Activated B cell treated with CpG ODN at 0.5 μM for 24 hours (primary cell): ENCODE measurements at regions not wholly inside any gene's neighbourhood (a gene's known extent, or its start where the extent isn't known, plus 50 kb on each side); places are given as distances from the start of the nearest gene placed in this dataset.

Experiments
- ATAC-seq: fragments of 200-7000 bp; cut with Tn5 transposase; one replicate; pipeline ENCODE4 v1.10.0; 2021; ENCODE audit warnings: low read depth, mild to moderate bottlenecking, moderate library complexity
- CTCF ChIA-PET: fragments of 350-600 bp; sonication (Branson Sonifier 250); formaldehyde crosslinking; loops from one replicate; lab custom pipeline; 2021; ENCODE audit warnings: antibody characterized with exemption; lab: Charles Lee
- POLR2A ChIA-PET: fragments of 350-600 bp; sonication (Branson Sonifier 250); formaldehyde crosslinking; loops from one replicate; lab custom pipeline; 2021; ENCODE audit warnings: antibody characterized with exemption; lab: Charles Lee
- DNase-seq: peaks from one replicate; pipeline ENCODE4 v3.0.0; 2022
- H3K27ac Mint-ChIP-seq: one replicate; pipeline ENCODE4 v1.8.0; 2020; ENCODE audit warnings: mixed read lengths
- H3K27me3 Mint-ChIP-seq: one replicate; pipeline ENCODE4 v1.8.0; 2021; ENCODE audit warnings: mixed read lengths
- H3K36me3 Mint-ChIP-seq: one replicate; pipeline ENCODE4 v1.8.0; 2021; ENCODE audit warnings: low read depth, mixed read lengths
- H3K4me1 Mint-ChIP-seq: one replicate; pipeline ENCODE4 v1.8.0; 2021; ENCODE audit warnings: mixed read lengths
- H3K4me3 Mint-ChIP-seq: one replicate; pipeline ENCODE4 v1.8.0; 2020; ENCODE audit warnings: mild to moderate bottlenecking, mixed read lengths
- H3K9me3 Mint-ChIP-seq: one replicate; pipeline ENCODE4 v1.8.0; 2020; ENCODE audit warnings: mixed read lengths
- CTCF ChIP-seq: fragments of 200-600 bp; IDR thresholded peaks from one replicate; pipeline ENCODE4 v1.8.0; 2022; ENCODE audit warnings: antibody characterized with exemption, mild to moderate bottlenecking
- intact Hi-C: fragments of 100-400 bp; cut with micrococcal nuclease; formaldehyde crosslinking; loops from one replicate; pipeline ENCODE4 v1.15.1; 2024

DNA sequence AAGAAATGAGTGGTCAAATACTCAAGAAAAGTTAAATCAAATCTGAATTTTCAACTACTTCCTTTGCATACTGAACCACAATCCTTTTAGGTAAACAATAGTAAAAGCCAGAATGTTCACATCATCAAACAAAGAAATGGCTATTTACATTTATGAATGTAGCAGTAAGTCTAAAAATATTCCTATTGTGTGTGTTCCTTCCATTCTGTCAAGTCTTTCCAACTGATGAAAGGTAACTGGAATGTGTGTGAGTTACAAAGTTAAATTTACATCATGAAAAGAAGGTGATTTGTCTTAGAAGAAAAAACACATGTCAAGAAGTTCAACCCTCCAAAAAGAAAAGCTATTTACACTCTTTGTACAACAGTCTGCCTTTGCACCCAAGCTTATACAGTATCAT, 203.1 kb downstream of the SIPA1L2 start:
- H3K4me3 Mint-ChIP-seq = no peak overlapping the region
- H3K36me3 Mint-ChIP-seq = no peaks in the 10 kb centered on the region
- no peak overlapping the region for H3K27ac Mint-ChIP-seq
- intact Hi-C loops = no loop called here
- DNase-seq (no peak), ATAC-seq (no peak)
- no peaks in the 10 kb centered on the region for H3K9me3 Mint-ChIP-seq
- ChIA-PET POLR2A (no interaction called here), CTCF (no interaction called here)
- no peaks in the 10 kb centered on the region for H3K4me1 Mint-ChIP-seq
- H3K27me3 Mint-ChIP-seq = peaks cover 3% of the 10 kb centered on the region
- TF ChIP-seq CTCF = no peak

- ATAC-seq (no peak), DNase-seq (no peak)
- intact Hi-C loops = no loop called here
- Mint-ChIP-seq H3K4me3 (no peak overlapping the region), H3K27me3 (peaks cover 3% of the 10 kb centered on the region), H3K4me1 (no peaks in the 10 kb centered on the region), H3K9me3 (no peaks in the 10 kb centered on the region), H3K27ac (no peak overlapping the region), H3K36me3 (no peaks in the 10 kb centered on the region)
- ChIA-PET CTCF (no interaction called here), POLR2A (no interaction called here)
- no peak for TF ChIP-seq CTCF
These were observed 204.5 kb downstream of the SIPA1L2 start for GRCh38 chr1:232425421-232425820.

DNA sequence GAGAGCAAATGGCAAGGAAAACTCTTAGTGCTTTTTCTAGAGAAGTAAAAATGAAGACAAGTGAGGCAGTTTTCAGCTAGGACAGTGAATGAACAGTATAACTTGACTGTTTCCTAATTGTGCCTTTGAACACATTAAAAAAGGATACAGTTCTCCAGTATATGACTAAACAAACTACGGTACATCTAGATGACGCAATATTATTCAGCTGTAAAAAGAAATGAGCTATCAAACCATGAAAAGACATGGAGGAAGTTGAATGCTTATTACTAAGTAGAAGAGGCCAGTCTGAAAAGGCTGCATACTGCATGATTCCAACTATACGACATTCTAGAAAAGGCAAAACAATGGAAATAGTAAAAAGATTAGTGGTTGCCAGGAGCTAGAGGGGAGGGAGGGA, 206.3 kb downstream of the SIPA1L2 start:
- peaks cover 3% of the 10 kb centered on the region for H3K27me3 Mint-ChIP-seq
- no peaks in the 10 kb centered on the region for H3K9me3 Mint-ChIP-seq
- intact Hi-C loops = no loop called here
- no peaks in the 10 kb centered on the region for H3K4me1 Mint-ChIP-seq
- ChIA-PET POLR2A (no interaction called here), CTCF (no interaction called here)
- H3K4me3 Mint-ChIP-seq = no peak overlapping the region
- H3K27ac Mint-ChIP-seq = no peak overlapping the region
- TF ChIP-seq CTCF = no peak
- no peak for DNase-seq
- H3K36me3 Mint-ChIP-seq = no peaks in the 10 kb centered on the region
- no peak for ATAC-seq

DNA sequence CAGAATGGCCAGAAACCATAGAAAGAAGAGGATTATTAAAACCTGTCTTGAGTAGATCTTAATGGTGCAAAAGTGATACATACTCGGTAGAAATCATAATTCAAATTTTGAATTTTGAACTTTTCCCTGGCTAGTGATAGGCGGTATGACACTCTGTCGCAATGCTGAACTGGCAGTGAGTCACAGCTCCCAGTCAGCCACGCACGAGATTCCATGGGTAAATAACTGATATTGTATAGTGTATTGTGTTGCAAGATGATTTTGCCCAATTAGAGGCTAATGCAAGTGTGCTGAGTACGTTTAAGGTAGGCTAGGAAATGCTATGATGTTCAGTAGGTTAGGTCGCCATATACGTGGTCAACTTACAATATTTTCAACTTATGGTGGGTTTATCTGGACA, 207.0 kb downstream of the SIPA1L2 start:
- Mint-ChIP-seq H3K4me1 (no peaks in the 10 kb centered on the region), H3K36me3 (no peaks in the 10 kb centered on the region), H3K27me3 (peaks cover 3% of the 10 kb centered on the region), H3K4me3 (no peak overlapping the region), H3K27ac (no peak overlapping the region), H3K9me3 (no peaks in the 10 kb centered on the region)
- TF ChIP-seq CTCF = no peak
- ATAC-seq (no peak), DNase-seq (no peak)
- ChIA-PET CTCF (no interaction called here), POLR2A (no interaction called here)
- intact Hi-C loops = no loop called here

- no peak overlapping the region for H3K27ac Mint-ChIP-seq
- H3K9me3 Mint-ChIP-seq = no peaks in the 10 kb centered on the region
- TF ChIP-seq CTCF = no peak
- intact Hi-C loops = no loop called here
- peaks cover 3% of the 10 kb centered on the region for H3K27me3 Mint-ChIP-seq
- ChIA-PET CTCF (no interaction called here), POLR2A (no interaction called here)
- no peak overlapping the region for H3K4me3 Mint-ChIP-seq
- ATAC-seq (no peak), DNase-seq (no peak)
- no peaks in the 10 kb centered on the region for H3K36me3 Mint-ChIP-seq
- no peaks in the 10 kb centered on the region for H3K4me1 Mint-ChIP-seq
These were observed 207.8 kb downstream of the SIPA1L2 start for GRCh38 chr1:232422098-232422497.
